ENCODE measurements at regions not wholly inside any gene's neighbourhood (a gene's known extent, or its start where the extent isn't known, plus 50 kb on each side); places are given as distances from the start of the nearest gene placed in this dataset.

GRCh38 chr4:11774346-11774745 lies 345.7 kb upstream of the HS3ST1 start:
- no peaks in the 10 kb centered on the region for H3K36me3 ChIP-seq (ENCODE audit: control insufficient read depth in 2 of 2, extremely low read depth in 1 of 2, insufficient read depth in 2 of 2, low read length in 2 of 2)
- no peak overlapping the region for H3K9ac ChIP-seq (ENCODE audit: control insufficient read depth, extremely low read depth, insufficient read depth, low read length)
- DNase-seq (ENCODE audit: low read depth, low spot score) (no peak), FAIRE-seq (no peak)
- H4K20me1 ChIP-seq (ENCODE audit: control insufficient read depth, extremely low read depth, insufficient read depth, low read length), result no peaks in the 10 kb centered on the region
- TF ChIP-seq CTCF (optimal IDR thresholded peaks at IDR 0.05 in 1 of 3, IDR thresholded peaks at IDR 0.05 in 1 of 3, conservative IDR thresholded peaks at IDR 0.05 in 1 of 3; ENCODE audit: extremely low read depth in 1 of 3, insufficient read depth in 2 of 3, low read length in 3 of 3), result no peak
- TF ChIP-seq EZH2 (IDR thresholded peaks at IDR 0.05; ENCODE audit: low read length), result no peak
- no peaks in the 10 kb centered on the region for H3K79me2 ChIP-seq (ENCODE audit: control insufficient read depth, insufficient read depth, low read length)
- no peak overlapping the region for H2AFZ ChIP-seq (ENCODE audit: control insufficient read depth, low read length)
- dilution Hi-C loops (cut with MboI; ENCODE audit: extremely low pct_ligation_motif_present, low sequenced_read_pairs), result no loop called here
- no peak overlapping the region for H3K4me3 ChIP-seq (ENCODE audit: control insufficient read depth in 2 of 3, extremely low read depth in 1 of 3, insufficient read depth in 2 of 3, low read depth in 1 of 3, low read length in 3 of 3)
- no peaks in the 10 kb centered on the region for H3K27me3 ChIP-seq (ENCODE audit: control insufficient read depth, extremely low read depth, insufficient read depth, low read length)
- H3K4me2 ChIP-seq (ENCODE audit: control insufficient read depth, extremely low read depth, insufficient read depth, low read depth, low read length), result no peak overlapping the region
- H3K27ac ChIP-seq (ENCODE audit: control insufficient read depth, insufficient read depth, low read length), result no peak overlapping the region
- H3K9me1 ChIP-seq (ENCODE audit: control insufficient read depth, extremely low read depth, insufficient read depth, low read length), result no peaks in the 10 kb centered on the region
- no peaks in the 10 kb centered on the region for H3K9me3 ChIP-seq (ENCODE audit: control insufficient read depth, low read depth, low read length)
- H3K4me1 ChIP-seq (ENCODE audit: control insufficient read depth, extremely low read depth, insufficient read depth, low read length), result no peaks in the 10 kb centered on the region

DNA sequence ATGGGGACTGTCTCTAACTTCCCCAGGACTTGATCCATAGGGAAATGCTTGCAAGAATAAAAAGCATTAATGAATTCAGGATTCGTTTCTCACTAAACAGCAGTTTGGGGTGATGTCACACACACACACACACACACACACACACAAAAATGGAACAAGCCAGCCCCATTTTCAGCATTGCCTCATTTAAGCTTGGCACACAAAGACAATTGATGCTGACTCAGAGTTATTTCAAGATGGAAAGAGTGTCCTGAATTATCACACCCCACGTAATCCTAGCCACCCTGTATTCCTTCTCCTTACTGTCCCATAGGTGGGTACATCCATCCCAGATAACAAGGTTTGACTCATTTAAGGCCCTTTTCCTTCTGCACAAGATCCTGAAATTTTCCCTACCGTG lies 345.1 kb upstream of the HS3ST1 start:
- H3K79me2 ChIP-seq (ENCODE audit: control insufficient read depth, insufficient read depth, low read length), result no peaks in the 10 kb centered on the region
- no peaks in the 10 kb centered on the region for H3K9me1 ChIP-seq (ENCODE audit: control insufficient read depth, extremely low read depth, insufficient read depth, low read length)
- H3K4me1 ChIP-seq (ENCODE audit: control insufficient read depth, extremely low read depth, insufficient read depth, low read length), result no peaks in the 10 kb centered on the region
- no peaks in the 10 kb centered on the region for H3K27me3 ChIP-seq (ENCODE audit: control insufficient read depth, extremely low read depth, insufficient read depth, low read length)
- DNase-seq (ENCODE audit: low read depth, low spot score), result no peak
- no peak overlapping the region for H3K27ac ChIP-seq (ENCODE audit: control insufficient read depth, insufficient read depth, low read length)
- dilution Hi-C loops (cut with MboI; ENCODE audit: extremely low pct_ligation_motif_present, low sequenced_read_pairs), result no loop called here
- no peaks in the 10 kb centered on the region for H4K20me1 ChIP-seq (ENCODE audit: control insufficient read depth, extremely low read depth, insufficient read depth, low read length)
- TF ChIP-seq EZH2 (IDR thresholded peaks at IDR 0.05; ENCODE audit: low read length) (no peak), CTCF (optimal IDR thresholded peaks at IDR 0.05 in 1 of 3, IDR thresholded peaks at IDR 0.05 in 1 of 3, conservative IDR thresholded peaks at IDR 0.05 in 1 of 3; ENCODE audit: extremely low read depth in 1 of 3, insufficient read depth in 2 of 3, low read length in 3 of 3) (no peak)
- no peak for FAIRE-seq
- H2AFZ ChIP-seq (ENCODE audit: control insufficient read depth, low read length), result no peak overlapping the region
- no peak overlapping the region for H3K4me3 ChIP-seq (ENCODE audit: control insufficient read depth in 2 of 3, extremely low read depth in 1 of 3, insufficient read depth in 2 of 3, low read depth in 1 of 3, low read length in 3 of 3)
- no peak overlapping the region for H3K9ac ChIP-seq (ENCODE audit: control insufficient read depth, extremely low read depth, insufficient read depth, low read length)
- H3K9me3 ChIP-seq (ENCODE audit: control insufficient read depth, low read depth, low read length), result no peaks in the 10 kb centered on the region
- no peaks in the 10 kb centered on the region for H3K36me3 ChIP-seq (ENCODE audit: control insufficient read depth in 2 of 2, extremely low read depth in 1 of 2, insufficient read depth in 2 of 2, low read length in 2 of 2)
- H3K4me2 ChIP-seq (ENCODE audit: control insufficient read depth, extremely low read depth, insufficient read depth, low read depth, low read length), result no peak overlapping the region

Data from keratinocyte (primary cell).